ENCODE measurements at regions not wholly inside any gene's neighbourhood (a gene's known extent, or its start where the extent isn't known, plus 50 kb on each side); places are given as distances from the start of the nearest gene placed in this dataset.

- TF ChIP-seq YY1 (IDR thresholded peaks at IDR 0.05; ENCODE audit: extremely low read depth, insufficient replicate concordance, low read depth, low read length) (no peak), EGR1 (IDR thresholded peaks at IDR 0.05; ENCODE audit: low read depth) (no peak), FOSL1 (IDR thresholded peaks at IDR 0.05; ENCODE audit: low read depth) (no peak), SRF (IDR thresholded peaks at IDR 0.05; ENCODE audit: low read depth) (no peak), SP1 (IDR thresholded peaks at IDR 0.05; ENCODE audit: low read depth) (no peak), ZFX (IDR thresholded peaks at IDR 0.05) (no peak), TCF7L2 (IDR thresholded peaks at IDR 0.05; ENCODE audit: borderline replicate concordance, extremely low read depth, insufficient read depth, insufficient read length) (no peak), SIN3A (IDR thresholded peaks at IDR 0.05; ENCODE audit: low read depth) (no peak), POLR2AphosphoS5 (IDR thresholded peaks at IDR 0.05; ENCODE audit: low read depth, low read length) (no peak), ZBTB33 (IDR thresholded peaks at IDR 0.05; ENCODE audit: extremely low read depth, insufficient replicate concordance, low read length) (no peak), MAX (IDR thresholded peaks at IDR 0.05) (no peak), POLR2A (IDR thresholded peaks at IDR 0.05; ENCODE audit: borderline replicate concordance, extremely low read depth, insufficient read depth, insufficient read length) (no peak), RAD21 (IDR thresholded peaks at IDR 0.05; ENCODE audit: low read depth) (no peak), EZH2phosphoT487 (IDR thresholded peaks at IDR 0.05; ENCODE audit: borderline replicate concordance) (no peak), CTCF (IDR thresholded peaks at IDR 0.05 in 2 of 3, conservative IDR thresholded peaks at IDR 0.05 in 1 of 3; ENCODE audit: borderline replicate concordance in 1 of 3, insufficient read depth in 1 of 3, low read depth in 2 of 3, low read length in 2 of 3) (no peak), EZH2 (IDR thresholded peaks at IDR 0.05) (no peak)
- H3K9me3 ChIP-seq (ENCODE audit: control insufficient read depth in 1 of 2, insufficient read depth in 1 of 2, low read depth in 1 of 2, low read length in 2 of 2) = no peaks in the 10 kb centered on the region
- no peak overlapping the region for H3K4me3 ChIP-seq (replicated peaks in 1 of 2; ENCODE audit: low read depth in 1 of 2, low read length in 2 of 2)
- intact Hi-C loops (cut with micrococcal nuclease) = no loop called here
- DNase-seq (ENCODE audit: low read depth, low spot score) (no peak), ATAC-seq (no peak)
- ChIA-PET CTCF (no interaction called here), RAD21 (ENCODE audit: low non-redundant PET in 1 of 2, low total read pairs in 2 of 2, uncharacterized antibody in 2 of 2, unreplicated experiment in 2 of 2) (no interaction called here), POLR2A (no interaction called here)
- no peak overlapping the region for H3K27ac ChIP-seq (ENCODE audit: low read depth, low read length)
- no peak overlapping the region for H3K9ac ChIP-seq (ENCODE audit: low read length)
- no peaks in the 10 kb centered on the region for H3K4me1 ChIP-seq (ENCODE audit: control insufficient read depth in 1 of 2, insufficient read depth in 2 of 2, low read length in 2 of 2)
- H3K4me2 ChIP-seq (ENCODE audit: low read length) = no peak overlapping the region
- no peaks in the 10 kb centered on the region for H4K20me1 ChIP-seq (ENCODE audit: insufficient read depth)
- H2AFZ ChIP-seq (ENCODE audit: low read depth, low read length, poor library complexity, severe bottlenecking) = no peak overlapping the region
- BruUV-seq (replicated peaks) = no TSS peak
- no peaks in the 10 kb centered on the region for H3K9me2 ChIP-seq (ENCODE audit: insufficient read depth)
- H3K79me2 ChIP-seq (ENCODE audit: insufficient read depth, low read length) = no peaks in the 10 kb centered on the region
- H3K36me3 ChIP-seq (ENCODE audit: control insufficient read depth in 1 of 2, insufficient read depth in 2 of 2, low read length in 2 of 2) = no peaks in the 10 kb centered on the region
- H3K27me3 ChIP-seq (ENCODE audit: insufficient read depth, low read length) = no peaks in the 10 kb centered on the region
Measured at GRCh38 chr12:115140981-115141655, 457.1 kb upstream of the TBX3 start.

All from HCT116 (cell line).